ENCODE measurements at regions not wholly inside any gene's neighbourhood (a gene's known extent, or its start where the extent isn't known, plus 50 kb on each side); places are given as distances from the start of the nearest gene placed in this dataset.
A peak's percentile ranks its signal among the peaks of the same experiment; 100 is the strongest.

DNA sequence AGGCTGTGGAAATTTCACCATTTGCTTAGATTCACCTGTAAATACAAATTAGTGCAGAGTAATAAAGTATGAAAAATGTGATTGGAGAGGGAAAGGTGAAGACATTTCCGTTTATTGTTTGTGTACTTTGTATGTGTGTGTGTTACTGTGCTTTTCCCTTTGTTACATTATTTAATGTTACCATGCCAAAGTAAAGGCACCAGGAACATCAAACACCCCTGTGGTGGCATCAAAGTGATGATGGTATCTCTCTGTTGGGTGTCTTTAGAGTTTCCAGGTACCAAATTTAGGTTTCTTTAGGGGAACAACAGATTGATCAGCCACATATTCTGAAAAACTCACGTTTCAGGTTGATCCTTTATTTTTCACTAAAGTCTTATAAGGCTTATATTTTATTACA, 189.0 kb upstream of the FBXO33 start (continued):
- TF ChIP-seq ZNF503 (CRISPR knock-in tag; IDR thresholded peaks at IDR 0.05) = no peak

DNA sequence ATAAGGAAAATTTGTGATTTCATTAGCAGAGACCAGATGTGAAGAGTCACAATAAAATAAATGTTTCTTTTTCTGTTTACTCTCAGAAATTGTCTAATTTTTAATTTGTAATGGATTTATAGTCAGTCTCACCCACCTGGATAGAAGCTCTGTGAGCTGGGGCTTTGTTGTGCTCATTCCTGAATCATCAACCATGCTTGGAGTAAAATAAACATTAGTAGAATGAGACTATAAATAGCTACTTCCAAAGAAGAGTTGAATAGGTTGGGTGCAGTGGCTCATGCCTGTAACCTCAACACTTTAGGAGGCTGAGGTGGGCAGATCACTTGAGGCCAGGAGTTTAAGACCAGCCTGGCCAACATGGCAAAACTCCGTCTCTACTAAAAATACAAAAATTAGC, 185.3 kb upstream of the FBXO33 start:
- no peak overlapping the region for H3K4me2 ChIP-seq (ENCODE audit: low read depth, low read length)
- CTCF ChIA-PET (ENCODE audit: low intra/inter-chr PET ratio, low total read pairs) = no interaction called here
- no TSS peak for BruUV-seq (replicated peaks)
- no peaks in the 10 kb centered on the region for H3K36me3 ChIP-seq (replicated peaks in 1 of 2; ENCODE audit: control insufficient read depth in 1 of 2, insufficient read depth in 2 of 2, low read length in 2 of 2)
- H3K4me1 ChIP-seq (ENCODE audit: insufficient read depth, low read length) = 0 out of 2 replicates have a peak, but pooled peaks cover 5% of the 10 kb centered on the region
- in situ Hi-C loops (cut with HindIII; ENCODE audit: extremely low pct_ligation_motif_present, low pct_unique_long_range_greater_than_20kb) = no loop called here
- no peaks in the 10 kb centered on the region for H4K20me1 ChIP-seq (ENCODE audit: insufficient read depth, low read length)
- 86% methylated on average over 1 of the region's 1 CpG for WGBS (ENCODE audit: low lambda C conversion rate)
- DNase-seq (ENCODE audit: low spot score) = no peak
- H3K9me3 ChIP-seq (ENCODE audit: low read length) = no peaks in the 10 kb centered on the region
- H2AFZ ChIP-seq (ENCODE audit: low read length) = no peak overlapping the region
- H3K9ac ChIP-seq (ENCODE audit: insufficient read depth, low read depth, low read length) = no peak overlapping the region
- H3K4me3 ChIP-seq (replicated peaks in 1 of 3; ENCODE audit: insufficient read depth in 1 of 3, low read depth in 2 of 3, low read length in 3 of 3) = no peak overlapping the region
- no peak for ATAC-seq
- no peak overlapping the region for H3K27ac ChIP-seq (ENCODE audit: extremely low read length, insufficient read depth, low read length)
- POLR2A ChIA-PET = no interaction called here
- TF ChIP-seq MBNL3 (CRISPR knock-in tag; conservative IDR thresholded peaks at IDR 0.05) (no peak), ETV6 (CRISPR knock-in tag; conservative IDR thresholded peaks at IDR 0.05) (no peak)
- H3K79me2 ChIP-seq (ENCODE audit: insufficient read depth, low read length) = no peaks in the 10 kb centered on the region
- H3K27me3 ChIP-seq (ENCODE audit: control insufficient read depth in 1 of 2, insufficient read depth in 2 of 2, low read length in 2 of 2) = no peaks in the 10 kb centered on the region
- no peak for FAIRE-seq
- intact Hi-C loops (cut with micrococcal nuclease; ENCODE audit: unreplicated experiment) = no loop called here

- Histone ChIP-seq H3K27ac (ENCODE audit: extremely low read length, insufficient read depth, low read length) (no peak overlapping the region), H3K4me1 (ENCODE audit: insufficient read depth, low read length) (0 out of 2 replicates have a peak, but pooled peaks cover 5% of the 10 kb centered on the region), H3K4me2 (ENCODE audit: low read depth, low read length) (no peak overlapping the region), H3K4me3 (replicated peaks in 1 of 3; ENCODE audit: insufficient read depth in 1 of 3, low read depth in 2 of 3, low read length in 3 of 3) (no peak overlapping the region), H3K9me3 (ENCODE audit: low read length) (no peaks in the 10 kb centered on the region), H3K79me2 (ENCODE audit: insufficient read depth, low read length) (no peaks in the 10 kb centered on the region), H4K20me1 (ENCODE audit: insufficient read depth, low read length) (no peaks in the 10 kb centered on the region), H3K27me3 (ENCODE audit: control insufficient read depth in 1 of 2, insufficient read depth in 2 of 2, low read length in 2 of 2) (no peaks in the 10 kb centered on the region), H2AFZ (ENCODE audit: low read length) (no peak overlapping the region), H3K9ac (ENCODE audit: insufficient read depth, low read depth, low read length) (no peak overlapping the region), H3K36me3 (replicated peaks in 1 of 2; ENCODE audit: control insufficient read depth in 1 of 2, insufficient read depth in 2 of 2, low read length in 2 of 2) (no peaks in the 10 kb centered on the region)
- in situ Hi-C loops (cut with HindIII; ENCODE audit: extremely low pct_ligation_motif_present, low pct_unique_long_range_greater_than_20kb) = no loop called here
- CTCF ChIA-PET (ENCODE audit: low intra/inter-chr PET ratio, low total read pairs) = no interaction called here
- no peak for FAIRE-seq
- WGBS (ENCODE audit: low lambda C conversion rate) = 39% methylated on average over 2 of the region's 2 CpGs
- peak; percentile 62 for ATAC-seq
- TF ChIP-seq XRCC5 (optimal IDR thresholded peaks at IDR 0.05; ENCODE audit: low read length) (peak; percentile 27), ZNF431 (CRISPR knock-in tag; IDR thresholded peaks at IDR 0.05; ENCODE audit: borderline replicate concordance, low read depth) (no peak)
- no peak for DNase-seq (ENCODE audit: low spot score)
- no TSS peak for BruUV-seq (replicated peaks)
- intact Hi-C loops (cut with micrococcal nuclease; ENCODE audit: unreplicated experiment) = no loop called here
- POLR2A ChIA-PET = no interaction called here
These were observed 183.1 kb upstream of the FBXO33 start for GRCh38 chr14:39615352-39615751.

Data from HepG2 (cell line).